ENCODE measurements at regions not wholly inside any gene's neighbourhood (a gene's known extent, or its start where the extent isn't known, plus 50 kb on each side); places are given as distances from the start of the nearest gene placed in this dataset.

DNA sequence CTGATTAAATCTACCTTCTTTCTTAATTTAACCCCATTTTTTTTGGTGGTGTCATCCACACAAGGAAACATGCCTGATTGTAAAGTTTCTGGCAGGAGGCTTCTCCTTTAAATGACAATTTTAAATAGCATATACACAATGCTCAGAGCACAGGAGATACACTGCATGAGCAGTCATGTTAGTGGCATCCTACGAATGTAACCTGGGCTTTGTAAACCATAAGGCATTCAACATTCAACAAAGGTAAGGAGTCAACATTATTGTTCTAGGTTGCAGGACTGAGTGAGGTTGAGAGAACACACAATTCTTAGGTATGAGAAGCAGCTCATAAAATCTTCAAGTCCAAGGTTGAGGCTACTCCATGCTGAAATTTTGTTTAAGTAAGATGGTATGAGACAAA lies 266.6 kb upstream of the SIX2 start:
- no peak for TF ChIP-seq POLR2A (IDR thresholded peaks at IDR 0.05; ENCODE audit: low read depth)
- TF ChIP-seq CTCF (IDR thresholded peaks at IDR 0.05) = no peak
- TF ChIP-seq POLR2AphosphoS5 (IDR thresholded peaks at IDR 0.05) = no peak
- TF ChIP-seq EP300 (IDR thresholded peaks at IDR 0.05) = no peak

Measured in esophagus muscularis mucosa (tissue), 4 donors.